ENCODE measurements at regions not wholly inside any gene's neighbourhood (a gene's known extent, or its start where the extent isn't known, plus 50 kb on each side); places are given as distances from the start of the nearest gene placed in this dataset.
A peak's percentile ranks its signal among the peaks of the same experiment; 100 is the strongest.

DNA sequence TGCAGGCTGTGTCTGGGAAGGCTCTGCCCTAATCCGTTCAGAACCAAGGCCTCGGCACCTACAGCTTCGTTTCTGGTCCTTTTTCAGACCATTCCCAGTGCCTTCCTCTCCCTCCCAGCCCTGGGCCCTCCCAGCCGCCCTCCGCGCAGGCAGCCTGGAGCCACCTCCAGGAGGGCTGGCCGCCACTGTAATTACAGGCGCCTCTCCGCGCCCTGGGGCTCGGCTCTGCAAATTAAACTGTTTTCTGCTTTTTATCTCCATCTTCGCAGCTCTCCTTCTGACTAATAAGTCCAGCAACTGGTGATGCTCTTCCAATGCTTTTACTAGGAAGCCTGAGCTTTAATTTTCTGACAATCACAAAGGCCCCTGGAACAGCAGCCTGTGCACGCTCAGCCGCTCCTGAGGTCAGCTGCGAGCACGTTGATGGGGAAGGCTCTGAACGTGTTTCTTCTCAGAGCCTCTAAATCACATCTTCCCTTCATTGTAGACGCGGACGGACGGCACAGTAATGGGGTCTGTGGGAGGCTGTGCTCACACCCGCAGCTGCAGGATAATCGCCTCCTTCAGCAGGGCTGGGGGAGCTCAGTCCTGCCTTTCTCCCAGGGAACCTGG lies 194.6 kb downstream of the DLL1 start:
- no peaks in the 10 kb centered on the region for H3F3A ChIP-seq (ENCODE audit: insufficient read depth)
- H2AFZ ChIP-seq = no peak overlapping the region
- H3K36me3 ChIP-seq (ENCODE audit: low read depth) = no peaks in the 10 kb centered on the region
- TF ChIP-seq EZH2 (IDR thresholded peaks at IDR 0.05; ENCODE audit: insufficient read depth, poor library complexity, severe bottlenecking) (no peak), EZH2phosphoT487 (IDR thresholded peaks at IDR 0.05; ENCODE audit: insufficient read depth, low read depth) (no peak)
- H3K9me3 ChIP-seq (ENCODE audit: low read depth) = no peaks in the 10 kb centered on the region
- no peaks in the 10 kb centered on the region for H3K9me2 ChIP-seq (ENCODE audit: insufficient read depth)
- DNase-seq = peak; percentile 14
- no peak overlapping the region for H3K4me2 ChIP-seq (ENCODE audit: unreplicated experiment)
- WGBS, 2 experiments (ENCODE audit: low coverage in 1 of 2, low lambda C conversion rate in 2 of 2, missing lambda C conversion rate in 2 of 2) = 16 to 18% methylated on average over 23 of the region's 23 CpGs
- H3K4me1 ChIP-seq (ENCODE audit: insufficient read depth) = no peaks in the 10 kb centered on the region
- no peaks in the 10 kb centered on the region for H4K20me1 ChIP-seq (ENCODE audit: insufficient read depth)
- no peak overlapping the region for H3K9ac ChIP-seq
- no peak overlapping the region for H3K27ac ChIP-seq
- no peaks in the 10 kb centered on the region for H3K27me3 ChIP-seq (replicated peaks; ENCODE audit: insufficient read depth)
- in situ Hi-C loops (cut with MboI) = no loop called here
- H3K79me2 ChIP-seq (ENCODE audit: insufficient read depth) = no peaks in the 10 kb centered on the region
- H3K4me3 ChIP-seq = no peak overlapping the region

DNA sequence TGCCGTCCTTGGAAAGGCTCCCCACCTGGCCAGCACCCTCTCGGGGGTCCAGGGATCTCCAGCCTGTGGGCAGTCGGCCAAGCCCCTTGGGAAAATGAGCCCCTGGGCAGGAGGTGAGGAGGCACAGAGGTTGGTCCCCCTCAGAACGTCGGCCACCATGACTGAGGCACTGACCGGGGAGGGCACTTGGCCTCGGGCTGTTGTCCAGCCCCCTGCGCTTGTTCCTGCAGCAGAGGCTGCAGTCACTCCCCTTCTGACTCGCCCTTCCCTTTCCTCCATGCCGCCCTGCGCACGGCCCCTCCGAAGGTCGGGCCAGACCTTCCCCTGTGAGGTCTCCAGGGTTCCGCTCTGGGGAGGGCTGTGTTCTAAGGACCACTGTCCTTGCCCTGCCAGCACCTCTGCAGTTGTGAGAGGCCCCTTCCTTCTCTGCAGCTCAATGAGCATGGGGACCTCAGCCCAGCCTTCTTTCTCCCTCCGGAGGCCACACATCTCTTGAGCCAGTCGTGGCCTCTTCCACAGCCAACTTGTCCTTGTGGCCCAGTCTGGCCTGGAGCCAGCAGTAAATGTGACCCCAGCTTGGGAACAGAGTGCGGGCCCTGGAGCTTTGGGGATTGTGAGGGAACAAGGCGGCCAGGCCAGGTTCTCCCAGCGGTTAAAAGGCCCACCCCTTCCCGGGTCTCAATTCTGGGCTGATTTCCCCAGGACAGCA lies 195.5 kb downstream of the DLL1 start:
- no peaks in the 10 kb centered on the region for H3K36me3 ChIP-seq (ENCODE audit: low read depth)
- no peaks in the 10 kb centered on the region for H4K20me1 ChIP-seq (ENCODE audit: insufficient read depth)
- TF ChIP-seq EZH2phosphoT487 (IDR thresholded peaks at IDR 0.05; ENCODE audit: insufficient read depth, low read depth) = no peak
- no peak for TF ChIP-seq EZH2 (IDR thresholded peaks at IDR 0.05; ENCODE audit: insufficient read depth, poor library complexity, severe bottlenecking)
- H3K9ac ChIP-seq = no peak overlapping the region
- no peaks in the 10 kb centered on the region for H3K9me3 ChIP-seq (ENCODE audit: low read depth)
- no peaks in the 10 kb centered on the region for H3K4me1 ChIP-seq (ENCODE audit: insufficient read depth)
- H3K9me2 ChIP-seq (ENCODE audit: insufficient read depth) = no peaks in the 10 kb centered on the region
- H3K27me3 ChIP-seq (replicated peaks; ENCODE audit: insufficient read depth) = no peaks in the 10 kb centered on the region
- no peak for DNase-seq
- H3K4me2 ChIP-seq (ENCODE audit: unreplicated experiment) = no peak overlapping the region
- no peaks in the 10 kb centered on the region for H3K79me2 ChIP-seq (ENCODE audit: insufficient read depth)
- H3F3A ChIP-seq (ENCODE audit: insufficient read depth) = no peaks in the 10 kb centered on the region
- H2AFZ ChIP-seq = no peak overlapping the region
- H3K4me3 ChIP-seq = no peak overlapping the region
- WGBS, 2 experiments (ENCODE audit: low coverage in 1 of 2, low lambda C conversion rate in 2 of 2, missing lambda C conversion rate in 2 of 2) = 59 to 68% methylated on average over 19 to 21 of the region's 21 CpGs
- in situ Hi-C loops (cut with MboI) = no loop called here
- no peak overlapping the region for H3K27ac ChIP-seq

GRCh38 chr6:170094686-170095272 lies 196.1 kb downstream of the DLL1 start:
- DNase-seq = no peak
- H3F3A ChIP-seq (ENCODE audit: insufficient read depth) = no peaks in the 10 kb centered on the region
- no peak overlapping the region for H3K9ac ChIP-seq
- H3K9me2 ChIP-seq (ENCODE audit: insufficient read depth) = no peaks in the 10 kb centered on the region
- WGBS, 2 experiments (ENCODE audit: low coverage in 1 of 2, low lambda C conversion rate in 2 of 2, missing lambda C conversion rate in 2 of 2) = 61 to 66% methylated on average over 9 of the region's 9 CpGs
- in situ Hi-C loops (cut with MboI) = no loop called here
- no peaks in the 10 kb centered on the region for H3K27me3 ChIP-seq (replicated peaks; ENCODE audit: insufficient read depth)
- H3K36me3 ChIP-seq (ENCODE audit: low read depth) = no peaks in the 10 kb centered on the region
- H3K4me2 ChIP-seq (ENCODE audit: unreplicated experiment) = no peak overlapping the region
- no peaks in the 10 kb centered on the region for H4K20me1 ChIP-seq (ENCODE audit: insufficient read depth)
- H3K27ac ChIP-seq = no peak overlapping the region
- H3K9me3 ChIP-seq (ENCODE audit: low read depth) = no peaks in the 10 kb centered on the region
- H3K79me2 ChIP-seq (ENCODE audit: insufficient read depth) = no peaks in the 10 kb centered on the region
- no peak overlapping the region for H3K4me3 ChIP-seq
- no peak for TF ChIP-seq EZH2 (IDR thresholded peaks at IDR 0.05; ENCODE audit: insufficient read depth, poor library complexity, severe bottlenecking)
- no peak for TF ChIP-seq EZH2phosphoT487 (IDR thresholded peaks at IDR 0.05; ENCODE audit: insufficient read depth, low read depth)
- H3K4me1 ChIP-seq (ENCODE audit: insufficient read depth) = no peaks in the 10 kb centered on the region
- H2AFZ ChIP-seq = no peak overlapping the region

- DNase-seq = no peak
- 57 to 67% methylated on average over 27 to 37 of the region's 37 CpGs for WGBS, 2 experiments (ENCODE audit: low coverage in 1 of 2, low lambda C conversion rate in 2 of 2, missing lambda C conversion rate in 2 of 2)
- no peaks in the 10 kb centered on the region for H3K9me3 ChIP-seq (ENCODE audit: low read depth)
Observed at GRCh38 chr6:170093658-170094596, 197.0 kb downstream of the DLL1 start.

More at GRCh38 chr6:170093658-170094596, 197.0 kb downstream of the DLL1 start:
- Histone ChIP-seq H3F3A (ENCODE audit: insufficient read depth) (no peaks in the 10 kb centered on the region), H3K27me3 (replicated peaks; ENCODE audit: insufficient read depth) (no peaks in the 10 kb centered on the region), H3K79me2 (ENCODE audit: insufficient read depth) (no peaks in the 10 kb centered on the region), H2AFZ (no peak overlapping the region), H3K27ac (no peak overlapping the region), H3K9me2 (ENCODE audit: insufficient read depth) (no peaks in the 10 kb centered on the region), H4K20me1 (ENCODE audit: insufficient read depth) (no peaks in the 10 kb centered on the region), H3K4me3 (no peak overlapping the region), H3K36me3 (ENCODE audit: low read depth) (no peaks in the 10 kb centered on the region), H3K9ac (no peak overlapping the region), H3K4me2 (ENCODE audit: unreplicated experiment) (no peak overlapping the region), H3K4me1 (ENCODE audit: insufficient read depth) (no peaks in the 10 kb centered on the region)
- in situ Hi-C loops (cut with MboI) = no loop called here
- no peak for TF ChIP-seq EZH2 (IDR thresholded peaks at IDR 0.05; ENCODE audit: insufficient read depth, poor library complexity, severe bottlenecking)
- TF ChIP-seq EZH2phosphoT487 (IDR thresholded peaks at IDR 0.05; ENCODE audit: insufficient read depth, low read depth) = no peak
